NCI-H1694 treated with DMSO at 0.1 percent for 48 hours (cell line): ENCODE measurements at regions not wholly inside any gene's neighbourhood (a gene's known extent, or its start where the extent isn't known, plus 50 kb on each side); places are given as distances from the start of the nearest gene placed in this dataset.
A peak's percentile ranks its signal among the peaks of the same experiment; 100 is the strongest.

Experiments used
- DNase-seq: peaks from one replicate; lab custom pipeline; 2025; lab: John Stamatoyannopoulos, UW

DNA sequence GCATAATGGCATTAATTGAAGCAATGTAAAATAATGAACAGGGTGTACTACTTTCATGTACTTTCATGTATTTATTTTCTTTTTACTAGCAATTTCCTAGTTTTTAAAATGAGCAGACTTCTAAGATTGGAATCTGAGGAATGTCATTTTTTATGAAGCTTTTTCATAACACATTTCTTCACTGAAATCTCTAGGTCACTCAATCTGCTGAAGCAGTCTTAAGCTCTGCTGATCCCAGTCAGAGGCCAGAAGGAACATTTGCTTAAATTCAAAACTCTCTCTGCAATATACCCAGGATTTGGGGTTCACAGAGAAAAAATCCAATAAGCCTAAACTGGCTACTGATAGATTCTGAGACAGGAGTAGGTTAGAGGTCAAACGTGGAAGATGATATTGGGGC, 73.6 kb upstream of the CNTN1 start:
- no peak for DNase-seq

DNA sequence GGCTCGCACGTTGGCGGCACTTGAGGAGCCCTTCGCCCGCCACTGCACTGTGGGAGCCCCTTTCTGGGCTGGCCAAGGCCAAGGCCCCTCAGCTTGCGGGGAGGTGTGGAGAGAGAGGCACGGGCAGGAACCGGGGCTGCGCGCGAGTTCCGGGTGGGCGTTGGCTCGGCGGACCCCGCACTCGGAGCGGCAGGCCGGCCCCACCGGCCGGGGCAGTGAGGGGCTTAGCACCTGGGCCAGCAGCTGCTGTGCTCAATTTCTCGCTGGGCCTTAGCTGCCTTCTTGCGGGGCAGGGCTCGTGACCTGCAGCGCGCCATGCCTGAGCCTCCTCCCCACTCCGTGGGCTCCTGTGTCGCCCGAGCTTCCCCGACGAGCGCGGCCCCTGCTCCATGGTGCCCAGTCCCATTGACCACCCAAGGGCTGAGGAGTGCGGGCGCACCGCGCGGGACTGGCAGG, 71.6 kb upstream of the CNTN1 start:
- no peak for DNase-seq

DNA sequence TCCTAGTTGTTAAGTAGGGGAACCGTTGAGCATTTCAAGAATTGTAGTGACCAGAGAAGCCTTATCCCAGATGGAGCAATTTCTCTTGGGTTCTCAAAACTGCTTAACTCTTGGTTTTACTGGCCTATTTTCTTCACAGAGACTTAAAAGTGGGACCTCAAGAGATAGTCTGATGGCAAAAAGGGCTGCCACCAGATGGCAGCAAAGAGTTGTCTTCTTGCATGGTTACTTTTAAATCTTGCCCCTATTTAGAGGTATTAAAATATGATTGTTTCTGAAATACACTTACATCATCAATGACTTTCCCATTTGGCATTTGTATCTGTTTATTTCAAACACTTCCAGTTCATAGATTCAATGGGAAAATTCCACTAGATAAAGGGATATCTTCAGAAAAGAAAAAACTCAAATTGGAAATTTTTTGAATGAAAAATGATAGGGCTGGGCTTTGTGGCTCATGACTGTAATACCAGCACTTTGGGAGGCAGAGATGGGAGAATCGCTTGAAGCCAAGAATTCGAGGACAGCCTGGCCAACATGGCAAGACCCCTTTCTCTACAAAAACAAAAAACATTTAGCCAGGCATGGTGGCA, 69.9 kb upstream of the CNTN1 start:
- DNase-seq, result peak; percentile 40

DNA sequence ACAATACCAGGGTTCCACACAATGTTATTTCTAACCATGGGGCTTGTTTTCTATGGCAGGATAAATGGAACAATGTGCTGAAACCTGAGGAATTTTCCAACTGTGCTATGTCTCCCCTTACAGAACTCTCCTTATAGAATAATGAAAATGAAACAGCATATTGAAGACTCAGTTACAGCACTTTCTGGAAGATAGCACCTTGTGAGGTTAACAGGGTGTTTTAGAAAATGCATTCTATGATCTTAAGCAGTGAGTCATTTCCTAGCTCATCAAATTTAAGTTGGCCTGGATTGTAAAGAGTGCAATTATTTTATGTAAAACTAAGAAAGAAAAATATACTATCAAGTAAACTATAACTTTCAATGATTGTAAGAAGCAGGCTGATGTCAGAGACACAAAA, 60.1 kb upstream of the CNTN1 start:
- DNase-seq, result no peak

DNA sequence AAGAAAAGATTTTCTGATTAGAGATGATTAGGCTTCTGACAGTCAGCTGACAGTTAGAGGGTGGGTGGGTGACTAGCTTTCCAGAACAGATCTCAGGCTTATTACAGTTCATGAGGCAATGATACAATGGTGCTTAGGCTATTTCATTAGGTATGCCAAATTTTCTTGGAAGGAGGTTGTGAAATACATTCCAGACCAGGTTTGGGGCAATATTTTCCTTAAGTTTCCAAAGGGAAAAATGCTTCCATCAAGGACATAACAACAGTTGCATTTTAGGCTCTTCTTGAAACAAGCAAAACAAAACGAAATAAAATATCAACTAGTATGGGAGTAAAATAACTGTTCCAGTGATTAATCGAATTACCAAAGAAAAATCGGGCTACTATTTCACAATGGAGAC, 59.3 kb upstream of the CNTN1 start:
- no peak for DNase-seq

DNA sequence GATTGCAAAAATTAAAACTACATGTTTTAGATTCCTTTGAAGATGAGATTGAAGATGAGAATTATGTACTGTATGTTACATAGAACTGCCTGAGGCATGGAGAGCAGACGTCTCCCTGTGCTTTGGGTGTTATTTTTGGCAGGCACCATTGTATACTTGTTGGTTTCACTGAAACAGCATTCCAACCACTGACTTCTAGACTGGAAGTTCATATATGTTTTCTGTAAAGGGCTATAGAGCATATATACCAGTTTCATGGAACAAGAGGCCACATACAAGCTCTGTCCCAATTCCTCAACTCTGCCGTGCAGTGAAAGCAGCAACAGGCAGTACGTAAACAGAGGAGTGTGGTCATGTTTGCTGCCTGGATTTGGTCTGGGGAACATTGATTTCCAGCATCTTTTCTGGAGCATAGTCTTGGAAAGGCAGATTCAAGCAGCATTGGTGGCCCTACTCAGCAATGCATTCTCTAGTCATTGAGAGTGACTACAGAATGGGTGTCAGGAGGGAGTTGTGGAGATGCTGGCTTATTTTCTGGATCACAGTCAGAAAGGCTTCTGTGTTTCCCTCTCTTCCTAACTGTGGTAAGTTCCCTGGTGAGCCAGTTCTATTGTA, 57.6 kb upstream of the CNTN1 start:
- DNase-seq, result no peak

DNA sequence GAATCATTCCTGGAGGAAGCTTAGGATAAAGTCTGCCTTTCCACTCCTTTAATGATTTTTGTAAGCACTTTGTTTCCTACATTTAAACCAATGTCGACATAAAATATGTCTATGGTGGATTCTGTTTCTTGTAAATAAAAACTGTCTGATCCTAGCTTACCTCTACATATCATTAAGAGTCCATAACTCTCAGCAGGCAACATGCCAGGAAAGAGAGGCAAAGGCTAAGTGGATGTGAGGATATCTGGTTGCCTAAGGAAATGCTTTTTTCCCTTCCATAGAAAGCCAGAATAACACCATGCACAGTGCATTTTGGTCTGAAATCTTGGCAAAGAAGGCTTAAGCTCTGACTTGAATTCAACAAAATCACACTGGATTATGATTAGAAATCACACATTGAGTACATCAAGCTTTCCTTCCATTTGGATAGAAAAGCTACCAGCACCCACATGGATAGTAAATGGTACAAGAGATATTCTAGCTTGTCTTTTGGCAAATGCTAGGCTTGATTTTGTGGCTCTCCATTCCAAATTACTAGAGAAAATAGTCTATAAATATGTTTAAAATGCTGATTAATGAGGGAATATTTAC, 57.0 kb upstream of the CNTN1 start:
- DNase-seq, result no peak
